NB4 (cell line): ENCODE measurements at regions not wholly inside any gene's neighbourhood (a gene's known extent, or its start where the extent isn't known, plus 50 kb on each side); places are given as distances from the start of the nearest gene placed in this dataset.

ENCODE experiments used
- CTCF ChIP-seq: IDR thresholded peaks from one replicate; pipeline ENCODE4 v1.5.1; 2012; ENCODE audit warnings: low read depth, low read length
- MAX ChIP-seq: IDR thresholded peaks from 2 replicates; pipeline ENCODE4 v1.6.1; 2011; ENCODE audit warnings: low read depth, low read length
- MYC ChIP-seq: IDR thresholded peaks from 2 replicates; pipeline ENCODE4 v1.6.1; 2011; ENCODE audit warnings: low read depth, low read length
- POLR2A ChIP-seq: IDR thresholded peaks from 2 replicates; pipeline ENCODE4 v1.6.1; 2011; ENCODE audit warnings: mild to moderate bottlenecking; ENCODE audit not compliant: insufficient read length; ENCODE audit errors: extremely low read depth

GRCh38 chr7:3245077-3245476 is 56.0 kb upstream of the SDK1 start:
- TF ChIP-seq CTCF, result no peak
- TF ChIP-seq POLR2A, result no peak
- TF ChIP-seq MAX, result no peak
- TF ChIP-seq MYC, result no peak
